ENCODE measurements at regions not wholly inside any gene's neighbourhood (a gene's known extent, or its start where the extent isn't known, plus 50 kb on each side); places are given as distances from the start of the nearest gene placed in this dataset.

- Histone ChIP-seq H3K27me3 (ENCODE audit: control insufficient read depth in 1 of 2, insufficient read depth in 2 of 2, low read length in 2 of 2) (peaks cover 0 to 4% of the 10 kb centered on the region in 2 experiments), H3K9me3 (ENCODE audit: control insufficient read depth in 1 of 2, insufficient read depth in 1 of 2, low read length in 2 of 2) (peaks cover 0 to 29% of the 10 kb centered on the region in 2 experiments), H3K36me3 (ENCODE audit: insufficient read depth, low read length) (no peaks in the 10 kb centered on the region), H3K4me1 (ENCODE audit: insufficient read depth, low read length) (no peaks in the 10 kb centered on the region), H3K4me3 (ENCODE audit: low read length) (no peak overlapping the region), H3K27ac (ENCODE audit: low read depth in 1 of 2, low read length in 2 of 2) (no peak overlapping the region)
- no peaks in the 10 kb centered on the region for H3K27me3 Mint-ChIP-seq
- no peaks in the 10 kb centered on the region for H3K4me1 Mint-ChIP-seq (ENCODE audit: low read depth)
- H3K36me3 Mint-ChIP-seq (ENCODE audit: low read depth), result no peaks in the 10 kb centered on the region
- no peak for TF ChIP-seq CTCF (IDR thresholded peaks at IDR 0.05)
- ChIA-PET CTCF (no interaction called here), POLR2A (no interaction called here)
- ATAC-seq (ENCODE audit: poor library complexity) (no peak), DNase-seq (no peak)
- peaks cover 5% of the 10 kb centered on the region for H3K9me3 Mint-ChIP-seq
- H3K27ac Mint-ChIP-seq, result no peak overlapping the region
- intact Hi-C loops (cut with DNase I, micrococcal nuclease), result no loop called here
- H3K4me3 Mint-ChIP-seq, result no peak overlapping the region
Measured at GRCh38 chrX:769796-770195, 139.2 kb downstream of the SHOX start.

GRCh38 chrX:768596-768995, 138.0 kb downstream of the SHOX start:
- Histone ChIP-seq H3K4me1 (ENCODE audit: insufficient read depth, low read length) (no peaks in the 10 kb centered on the region), H3K27ac (ENCODE audit: low read depth in 1 of 2, low read length in 2 of 2) (no peak overlapping the region), H3K9me3 (ENCODE audit: control insufficient read depth in 1 of 2, insufficient read depth in 1 of 2, low read length in 2 of 2) (peaks cover 0 to 32% of the 10 kb centered on the region in 2 experiments), H3K27me3 (ENCODE audit: control insufficient read depth in 1 of 2, insufficient read depth in 2 of 2, low read length in 2 of 2) (peaks cover 0 to 4% of the 10 kb centered on the region in 2 experiments), H3K4me3 (ENCODE audit: low read length) (no peak overlapping the region), H3K36me3 (ENCODE audit: insufficient read depth, low read length) (no peaks in the 10 kb centered on the region)
- no peaks in the 10 kb centered on the region for H3K27me3 Mint-ChIP-seq
- no peak for TF ChIP-seq CTCF (IDR thresholded peaks at IDR 0.05)
- ChIA-PET POLR2A (no interaction called here), CTCF (no interaction called here)
- no peak overlapping the region for H3K27ac Mint-ChIP-seq
- DNase-seq (no peak), ATAC-seq (ENCODE audit: poor library complexity) (no peak)
- peaks cover 5% of the 10 kb centered on the region for H3K9me3 Mint-ChIP-seq
- no peak overlapping the region for H3K4me3 Mint-ChIP-seq
- H3K36me3 Mint-ChIP-seq (ENCODE audit: low read depth), result no peaks in the 10 kb centered on the region
- intact Hi-C loops (cut with DNase I, micrococcal nuclease), result no loop called here
- H3K4me1 Mint-ChIP-seq (ENCODE audit: low read depth), result no peaks in the 10 kb centered on the region

- Mint-ChIP-seq H3K4me3 (no peak overlapping the region), H3K9me3 (peaks cover 5% of the 10 kb centered on the region), H3K36me3 (ENCODE audit: low read depth) (no peaks in the 10 kb centered on the region), H3K4me1 (ENCODE audit: low read depth) (no peaks in the 10 kb centered on the region), H3K27me3 (peaks cover 21% of the 10 kb centered on the region), H3K27ac (no peak overlapping the region)
- Histone ChIP-seq H3K27me3 (ENCODE audit: control insufficient read depth in 1 of 2, insufficient read depth in 2 of 2, low read length in 2 of 2) (no peaks in the 10 kb centered on the region), H3K9me3 (ENCODE audit: control insufficient read depth in 1 of 2, insufficient read depth in 1 of 2, low read length in 2 of 2) (peaks cover 0 to 18% of the 10 kb centered on the region in 2 experiments), H3K4me1 (ENCODE audit: insufficient read depth, low read length) (no peaks in the 10 kb centered on the region), H3K4me3 (ENCODE audit: low read length) (no peak overlapping the region), H3K27ac (ENCODE audit: low read depth in 1 of 2, low read length in 2 of 2) (no peak overlapping the region), H3K36me3 (ENCODE audit: insufficient read depth, low read length) (no peaks in the 10 kb centered on the region)
- ChIA-PET CTCF (no interaction called here), POLR2A (no interaction called here)
- DNase-seq (no peak), ATAC-seq (ENCODE audit: poor library complexity) (no peak)
- intact Hi-C loops (cut with DNase I, micrococcal nuclease), result no loop called here
- TF ChIP-seq CTCF (IDR thresholded peaks at IDR 0.05), result no peak
Measured at GRCh38 chrX:758917-759316, 128.3 kb downstream of the SHOX start.

Measured in CD4-positive, alpha-beta T cell (primary cell).